DMS153 treated with DMSO at 0.1 percent for 48 hours (cell line): ENCODE measurements at regions not wholly inside any gene's neighbourhood (a gene's known extent, or its start where the extent isn't known, plus 50 kb on each side); places are given as distances from the start of the nearest gene placed in this dataset.
"Not testable (repeated sequence)": the region's sequence is repeated elsewhere in the genome, so short reads cannot be mapped to it uniquely, and the experiment has no call there.

Source experiments
- DNase-seq: peaks from one replicate; lab custom pipeline; 2025; ENCODE audit not compliant: unreplicated experiment; lab: John Stamatoyannopoulos, UW

DNA sequence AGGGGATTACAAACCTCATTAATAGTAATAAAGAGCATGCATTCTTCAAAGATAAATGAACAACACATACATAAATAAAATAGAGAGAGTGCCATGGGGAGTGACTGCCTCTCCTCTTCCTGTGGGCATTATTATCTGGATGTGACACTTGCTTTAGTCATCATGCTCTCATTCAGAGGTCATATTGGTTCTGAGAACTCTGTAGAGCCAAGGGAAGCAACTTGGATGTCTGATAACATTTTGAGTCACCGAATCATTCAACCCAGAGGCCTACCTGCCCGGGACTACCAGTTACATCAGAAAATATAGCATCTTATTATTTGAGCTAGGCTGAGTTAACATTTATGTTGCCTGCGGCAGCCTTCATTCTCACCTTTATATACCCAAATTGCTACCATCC, 489.5 kb downstream of the STIM2 start:
- no peak for DNase-seq

DNA sequence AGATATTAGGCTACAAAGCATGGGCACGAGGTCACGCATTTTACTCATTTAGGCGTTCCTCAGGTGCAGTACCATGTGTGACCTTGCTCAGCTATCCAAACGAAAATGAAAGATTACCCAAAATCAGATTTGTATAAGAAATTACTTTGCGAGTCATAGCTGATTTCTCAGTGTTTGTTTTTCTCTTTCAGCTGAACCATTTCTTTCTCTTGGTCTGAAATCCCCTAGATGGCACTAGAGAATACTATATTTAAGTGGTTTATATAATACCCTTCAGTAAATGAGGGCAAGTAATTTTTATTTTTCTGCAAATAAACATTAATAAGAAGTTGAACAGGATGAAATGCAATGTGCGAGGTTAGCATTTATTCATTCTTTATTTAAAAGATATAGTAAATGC, 496.6 kb downstream of the STIM2 start:
- no peak for DNase-seq

- DNase-seq: no peak
These were observed 497.6 kb downstream of the STIM2 start for GRCh38 chr4:27358269-27358668.

DNA sequence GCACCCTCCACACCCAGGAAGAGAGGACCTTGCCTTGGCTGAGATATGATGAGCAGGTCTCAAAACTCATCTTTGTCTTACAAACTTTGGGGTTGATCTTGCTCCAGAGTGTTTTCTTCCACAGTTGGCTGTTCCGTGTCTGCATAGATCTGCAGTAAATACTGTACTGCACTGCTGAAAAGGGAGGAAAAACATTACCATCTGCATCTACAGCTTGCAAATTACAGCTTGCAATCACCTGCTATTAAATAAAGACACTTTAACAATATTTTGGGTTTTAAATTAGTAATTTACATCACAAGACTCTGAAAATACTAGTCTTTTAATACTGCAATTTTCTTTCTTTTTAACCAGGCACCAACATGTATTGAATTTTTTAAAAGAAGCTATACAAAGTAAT, 499.5 kb downstream of the STIM2 start:
- DNase-seq: no peak

DNA sequence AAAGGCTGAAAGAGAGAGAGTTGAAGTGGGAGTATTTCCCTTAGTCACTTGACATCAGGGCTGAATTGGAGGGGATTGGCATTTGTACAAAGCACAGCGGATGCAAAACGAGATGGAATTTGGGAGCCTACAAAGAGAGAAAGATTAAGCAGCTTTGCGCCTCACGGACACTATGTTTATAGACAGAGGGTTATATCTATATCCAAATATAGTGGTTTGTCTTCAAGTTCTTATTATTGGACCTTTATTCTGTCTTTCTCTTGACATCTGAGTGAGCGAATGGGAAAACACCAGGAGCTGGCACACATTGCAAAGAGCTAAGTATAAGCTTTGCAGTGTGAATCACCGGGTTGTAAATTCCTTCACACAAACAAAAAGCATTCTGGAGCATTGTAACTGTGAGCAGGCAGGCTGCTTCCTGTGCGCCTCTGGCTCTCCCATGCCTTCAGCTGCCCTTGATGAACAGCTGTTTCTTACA, 500.2 kb downstream of the STIM2 start:
- DNase-seq: no peak

- no peak for DNase-seq
These were observed 503.9 kb downstream of the STIM2 start for GRCh38 chr4:27364509-27364908.

- no peak for DNase-seq
These were observed 505.6 kb downstream of the STIM2 start for GRCh38 chr4:27366104-27366823.

DNA sequence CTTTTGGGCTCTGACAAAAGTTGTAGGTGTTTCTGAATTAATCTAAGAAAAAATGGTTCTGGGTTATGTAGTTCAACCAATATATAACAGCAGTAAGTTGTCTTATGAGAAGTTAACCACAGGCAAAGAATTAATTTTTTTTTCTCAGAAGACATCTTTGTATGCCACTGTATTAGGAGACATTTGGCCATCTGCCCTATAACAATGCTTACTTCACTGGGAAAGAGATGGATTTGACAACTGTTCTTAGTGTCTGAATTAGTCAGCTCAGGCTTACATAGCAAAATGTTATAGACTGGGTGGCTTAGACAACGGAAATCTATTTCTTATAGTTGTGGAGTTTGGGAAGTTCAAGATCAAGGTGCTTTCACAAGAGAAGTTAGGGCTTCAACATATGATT, 508.1 kb downstream of the STIM2 start:
- no peak for DNase-seq

DNA sequence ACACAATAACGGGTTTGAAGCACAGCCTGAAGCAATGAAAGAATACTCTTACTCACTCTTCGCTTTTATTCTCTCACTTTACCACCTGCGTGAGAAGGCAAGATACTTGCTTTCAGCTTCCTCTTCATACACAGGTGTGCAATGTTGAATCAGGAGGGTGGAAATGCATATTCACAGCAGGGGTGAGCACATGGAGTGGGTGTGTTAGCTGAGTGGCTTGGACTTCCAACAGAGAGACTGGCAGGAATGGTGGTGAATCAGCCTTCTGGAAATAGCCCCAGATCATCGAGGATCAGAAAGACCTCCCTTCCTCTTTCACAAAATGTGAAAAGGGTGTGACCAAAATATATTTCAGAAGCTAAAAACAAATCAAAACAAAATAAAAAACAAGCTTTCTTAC, 521.2 kb downstream of the STIM2 start:
- DNase-seq: no peak

GRCh38 chr4:27387711-27388110, 527.1 kb downstream of the STIM2 start:
- no peak for DNase-seq

GRCh38 chr4:27397886-27398285, 537.2 kb downstream of the STIM2 start:
- DNase-seq: no peak

DNA sequence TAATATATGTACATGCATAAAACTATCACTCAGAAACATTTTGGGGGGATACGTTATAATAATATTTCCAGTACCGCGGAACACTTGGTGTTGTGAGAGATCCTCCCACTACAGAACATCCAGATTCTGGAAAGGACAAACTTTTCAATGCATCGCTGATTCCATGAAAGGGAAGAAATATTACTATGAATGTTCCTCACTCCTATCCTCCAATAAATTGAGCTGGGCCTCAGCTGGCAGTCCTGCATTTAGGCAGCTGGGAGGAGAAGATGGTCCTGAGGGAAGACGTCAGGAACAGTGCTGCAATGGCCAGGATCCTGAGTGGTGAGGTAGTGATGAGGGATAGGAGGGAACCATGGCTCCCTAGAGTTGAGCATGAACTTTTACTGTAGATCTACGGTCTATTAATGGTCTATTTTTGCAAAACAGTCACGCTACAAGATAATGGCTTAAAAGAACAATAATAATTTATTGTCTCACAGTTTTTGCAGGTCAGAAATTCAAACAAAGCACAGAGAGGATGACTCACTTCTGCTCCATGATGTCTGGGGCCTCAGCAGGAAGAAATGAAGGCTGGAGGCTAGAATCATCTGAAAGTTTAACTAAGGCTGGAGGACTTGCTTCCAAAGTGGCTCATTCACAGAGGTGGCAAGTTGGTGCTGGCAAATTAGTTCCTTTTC, 538.1 kb downstream of the STIM2 start:
- no peak for DNase-seq

DNA sequence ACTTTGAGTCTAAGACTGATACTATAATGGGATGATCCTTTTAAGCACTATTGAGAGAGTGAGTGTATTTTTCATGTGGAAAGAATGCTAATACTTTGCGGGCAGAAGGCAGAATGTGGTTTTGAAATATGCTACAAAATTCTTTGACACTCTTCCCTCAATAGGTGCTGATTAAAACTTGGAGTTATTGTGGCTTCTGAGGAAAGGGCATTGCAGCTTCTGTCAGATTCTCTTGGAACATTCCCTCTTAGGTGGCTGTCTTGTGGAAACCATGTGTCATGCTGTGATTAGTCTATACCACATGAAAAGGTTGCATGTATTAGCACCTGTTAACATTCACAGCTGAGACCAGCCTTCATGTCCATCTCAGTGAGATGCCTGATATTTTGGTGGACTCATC, 547.0 kb downstream of the STIM2 start:
- DNase-seq: no peak

DNA sequence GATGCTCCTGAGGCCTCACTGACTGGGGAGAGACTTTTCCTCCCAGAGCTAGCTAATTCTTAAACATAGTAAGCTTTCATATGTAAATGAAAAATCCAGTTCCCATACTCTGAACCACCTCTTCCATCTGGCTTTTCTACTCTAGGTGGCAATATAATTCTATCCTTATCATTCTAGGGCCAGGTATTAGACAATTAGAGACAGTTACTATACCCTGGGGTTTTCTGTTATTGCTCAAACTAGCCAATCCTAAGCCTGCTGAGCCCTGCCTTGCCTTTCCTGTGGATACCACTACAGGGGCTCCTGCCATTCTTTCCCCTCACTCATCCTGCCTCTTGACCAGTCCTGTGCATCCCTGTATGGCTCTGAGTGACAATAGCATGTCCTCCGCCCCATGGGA, 552.0 kb downstream of the STIM2 start:
- no peak for DNase-seq

DNA sequence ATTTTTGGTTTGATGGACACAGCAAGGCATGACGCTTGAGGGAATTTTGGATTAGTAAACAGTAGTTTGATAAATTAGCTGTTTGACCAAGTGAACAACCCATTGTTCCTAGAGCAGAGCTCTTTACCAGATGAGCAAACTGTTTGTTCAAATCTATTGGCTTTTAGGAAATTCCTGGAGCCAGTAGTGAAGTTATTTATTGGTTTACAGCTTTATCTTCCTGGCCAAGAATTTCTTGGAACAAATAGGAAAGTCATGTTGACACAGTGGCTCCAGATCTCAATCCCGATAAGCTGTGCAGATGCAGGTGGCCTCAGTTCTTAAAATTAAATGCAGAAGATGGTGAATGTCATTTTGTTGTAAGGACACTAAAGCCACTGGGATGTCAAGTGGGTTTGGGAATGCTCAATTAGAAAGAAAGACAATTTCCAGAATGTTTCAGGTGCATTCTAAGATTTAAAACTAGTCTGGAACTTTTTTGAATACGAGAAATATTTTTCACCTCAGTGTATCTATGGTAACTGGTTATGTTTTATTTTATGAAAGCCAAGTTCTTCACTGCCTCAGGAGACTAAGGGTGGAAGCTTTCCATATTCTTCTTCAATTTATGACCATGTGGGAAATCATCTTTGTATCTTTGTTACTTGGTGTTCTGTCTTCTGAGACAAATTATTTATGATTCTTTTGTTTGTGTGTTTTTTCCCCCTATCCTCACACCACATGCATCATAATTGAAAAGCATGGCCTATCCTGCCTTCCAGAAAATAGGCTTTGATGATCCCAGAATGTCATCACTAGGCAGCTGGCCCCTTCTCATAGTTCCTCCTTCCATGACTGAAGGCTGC, 554.5 kb downstream of the STIM2 start:
- no peak for DNase-seq

GRCh38 chr4:27428661-27429060, 568.0 kb downstream of the STIM2 start:
- DNase-seq: no peak

- DNase-seq: no peak
These were observed 568.8 kb downstream of the STIM2 start for GRCh38 chr4:27429364-27429871.

DNA sequence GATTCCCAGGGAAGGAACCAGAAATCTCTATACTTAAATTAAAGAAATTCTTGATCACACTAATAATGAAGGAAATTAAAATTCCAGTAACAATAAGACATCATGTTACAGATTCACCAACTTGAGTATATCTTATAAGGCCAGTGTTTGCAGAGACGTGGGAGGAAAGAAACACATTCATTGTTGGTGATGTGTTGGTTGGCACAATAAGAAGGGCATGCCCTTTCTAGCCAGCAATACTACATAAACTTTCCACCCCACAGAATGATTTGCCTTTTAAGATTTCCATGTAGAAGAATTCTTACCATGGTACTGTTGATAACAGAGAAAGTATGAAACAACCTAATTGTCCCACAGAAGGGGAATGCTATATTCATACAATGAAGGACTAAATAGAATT, 581.5 kb downstream of the STIM2 start:
- no peak for DNase-seq

- DNase-seq: not testable (repeated sequence)
These were observed 582.0 kb downstream of the STIM2 start for GRCh38 chr4:27442661-27443060.

DNA sequence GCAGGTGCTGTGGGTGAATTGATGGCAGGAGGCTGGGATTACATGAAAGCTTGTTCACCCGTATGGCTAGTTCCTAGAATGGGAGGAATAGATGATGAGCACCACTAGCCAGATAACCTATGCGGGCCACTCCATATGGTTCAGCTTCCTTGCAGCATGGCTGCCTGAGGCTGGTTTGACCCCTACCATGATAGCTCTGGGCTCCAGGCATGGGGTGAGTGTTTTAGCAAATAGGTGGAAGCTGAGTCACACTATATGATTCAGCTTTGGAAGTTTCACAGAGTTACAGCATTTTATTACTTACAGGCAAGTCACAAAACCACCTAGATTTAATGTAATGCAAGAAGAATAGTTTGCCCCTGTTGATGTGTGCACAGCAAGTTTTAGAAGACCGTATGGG, 603.2 kb downstream of the STIM2 start:
- DNase-seq: no peak

- DNase-seq: no peak
These were observed 606.7 kb downstream of the STIM2 start for GRCh38 chr4:27467351-27467750.

DNA sequence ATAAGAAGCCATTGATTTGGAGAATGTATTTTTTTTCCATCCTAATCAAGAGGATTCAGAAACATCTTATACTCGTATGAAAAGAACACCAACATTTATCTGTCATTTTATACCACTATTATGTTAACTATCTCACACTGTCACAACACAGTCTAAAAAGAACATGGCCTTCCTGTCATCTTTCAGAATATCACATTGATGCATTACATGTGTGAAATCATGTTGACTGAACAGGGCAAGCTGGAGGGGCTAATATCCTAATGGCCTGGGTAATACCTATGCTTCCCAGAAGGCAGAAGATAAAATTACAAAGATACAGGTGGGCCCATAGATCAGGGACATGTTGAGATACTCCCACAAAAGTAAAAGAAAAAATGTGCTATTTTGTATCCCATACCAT, 611.7 kb downstream of the STIM2 start:
- no peak for DNase-seq
